Gastroesophageal sphincter (tissue), 3 donors: ENCODE measurements at regions not wholly inside any gene's neighbourhood (a gene's known extent, or its start where the extent isn't known, plus 50 kb on each side); places are given as distances from the start of the nearest gene placed in this dataset.

ENCODE experiments used
- CTCF ChIP-seq, 4 experiments: fragments of 200-600 bp in 2 of 4; fragments of 450-650 bp in 2 of 4; sonication (generic) in 1 of 4; IDR thresholded peaks; one replicate each; pipeline ENCODE4 v1.5.1; 2017 to 2019; ENCODE audit warnings: antibody characterized with exemption in 4 of 4, mild to moderate bottlenecking in 2 of 4, moderate library complexity in 2 of 4
- EP300 ChIP-seq: sonication (generic); formaldehyde crosslinking; IDR thresholded peaks from one replicate; pipeline ENCODE4 v1.6.1; 2017; ENCODE audit warnings: antibody characterized with exemption, mild to moderate bottlenecking
- POLR2A ChIP-seq, 2 donors: fragments of 450-650 bp; IDR thresholded peaks; one replicate each; pipeline ENCODE4 v1.6.1; 2017; ENCODE audit warnings: antibody characterized with exemption in 2 of 2, mild to moderate bottlenecking in 2 of 2, moderate library complexity in 1 of 2
- POLR2AphosphoS5 ChIP-seq: sonication (generic); formaldehyde crosslinking; IDR thresholded peaks from one replicate; pipeline ENCODE4 v1.6.1; 2017; ENCODE audit warnings: antibody characterized with exemption

GRCh38 chr17:77442976-77443747, 302.4 kb downstream of the SEC14L1 start:
- TF ChIP-seq CTCF (IDR thresholded peaks at IDR 0.05) (no peak), POLR2A (IDR thresholded peaks at IDR 0.05) (no peak), POLR2AphosphoS5 (no peak), EP300 (no peak)
